WERI-Rb-1 (cell line): ENCODE measurements at regions not wholly inside any gene's neighbourhood (a gene's known extent, or its start where the extent isn't known, plus 50 kb on each side); places are given as distances from the start of the nearest gene placed in this dataset.

Experiments
- DNase-seq: peaks from one replicate; pipeline ENCODE4 v3.0.0-alpha.2; 2020
- H3K27ac ChIP-seq: fragments of 250-450 bp; sonication (Bioruptor Pico); 2 replicates; pipeline ENCODE4 v1.5.1; 2020; ENCODE audit warnings: mild to moderate bottlenecking, moderate library complexity
- H3K27me3 ChIP-seq: fragments of 250-450 bp; sonication (Bioruptor Pico); 2 replicates; pipeline ENCODE4 v1.5.1; 2021; ENCODE audit warnings: mild to moderate bottlenecking, low read depth, moderate library complexity; ENCODE audit not compliant: insufficient read depth, severe bottlenecking
- H3K36me3 ChIP-seq: fragments of 250-450 bp; sonication (Bioruptor Pico); 2 replicates; pipeline ENCODE4 v1.5.1; 2020; ENCODE audit warnings: mild to moderate bottlenecking, moderate library complexity
- H3K4me3 ChIP-seq: 2 replicates; pipeline ENCODE4 v1.5.1; 2011; ENCODE audit warnings: low read depth, mild to moderate bottlenecking, control low read depth, low read length
- H3K9me3 ChIP-seq: fragments of 250-450 bp; sonication (Bioruptor Pico); 2 replicates; pipeline ENCODE4 v1.5.1; 2021; ENCODE audit warnings: mild to moderate bottlenecking, moderate library complexity; ENCODE audit not compliant: severe bottlenecking
- TF ChIP-seq, protein P1 (sequence below): IDR thresholded peaks from 2 replicates; pipeline ENCODE4 v1.5.1; 2011; ENCODE audit warnings: low read depth, mild to moderate bottlenecking, control low read depth, inconsistent platforms, low read length

DNA sequence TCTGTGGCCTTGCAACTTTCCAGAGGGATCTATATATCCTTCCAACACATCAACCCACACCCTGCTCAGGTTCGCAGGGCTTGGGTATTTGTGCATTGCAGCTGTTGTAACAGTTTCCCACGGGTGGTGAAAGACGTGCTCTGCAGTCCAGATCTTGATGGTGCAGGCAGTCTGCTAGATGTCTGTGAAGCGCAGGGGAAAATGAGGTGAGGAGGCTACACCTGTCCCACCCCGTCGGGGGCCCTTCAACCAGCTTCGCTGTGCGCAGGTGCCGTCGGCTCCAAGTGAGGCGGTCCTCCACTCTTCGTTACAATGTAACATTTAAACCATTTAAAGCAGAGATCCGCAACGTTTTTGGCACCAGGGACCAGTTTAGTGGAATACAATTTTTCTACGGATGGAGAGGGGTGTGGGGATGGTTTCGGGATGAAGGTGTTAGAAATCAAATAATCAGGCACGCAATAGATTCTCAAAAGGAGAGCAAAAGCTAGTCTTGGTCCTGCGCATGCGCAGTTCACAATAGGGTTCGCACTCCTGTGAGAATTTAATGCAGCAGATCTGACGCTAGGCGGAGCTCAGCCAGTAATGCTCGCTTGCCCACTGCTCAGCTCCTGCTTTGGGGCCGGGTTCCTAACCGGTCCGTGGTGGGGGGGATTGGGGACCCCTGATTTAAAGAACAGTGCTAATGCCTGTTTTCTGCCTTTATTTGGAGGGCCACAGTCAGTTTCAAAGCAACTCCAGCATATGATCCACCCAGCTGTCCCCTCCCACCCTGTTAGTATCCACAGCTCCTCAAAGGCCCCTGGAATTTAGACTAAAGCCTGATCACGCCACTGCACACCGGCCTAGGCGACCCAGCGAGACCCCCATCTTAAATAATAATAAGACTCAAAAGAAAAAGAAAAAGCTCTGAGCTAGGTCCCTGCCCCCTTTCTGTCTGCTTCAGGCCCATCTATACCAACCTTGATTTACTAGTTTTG lies 97.1 kb upstream of the SELENOP start:
- no peaks in the 10 kb centered on the region for H3K36me3 ChIP-seq
- no peak overlapping the region for H3K4me3 ChIP-seq
- H3K27me3 ChIP-seq = peaks cover 73% of the 10 kb centered on the region

DNA sequence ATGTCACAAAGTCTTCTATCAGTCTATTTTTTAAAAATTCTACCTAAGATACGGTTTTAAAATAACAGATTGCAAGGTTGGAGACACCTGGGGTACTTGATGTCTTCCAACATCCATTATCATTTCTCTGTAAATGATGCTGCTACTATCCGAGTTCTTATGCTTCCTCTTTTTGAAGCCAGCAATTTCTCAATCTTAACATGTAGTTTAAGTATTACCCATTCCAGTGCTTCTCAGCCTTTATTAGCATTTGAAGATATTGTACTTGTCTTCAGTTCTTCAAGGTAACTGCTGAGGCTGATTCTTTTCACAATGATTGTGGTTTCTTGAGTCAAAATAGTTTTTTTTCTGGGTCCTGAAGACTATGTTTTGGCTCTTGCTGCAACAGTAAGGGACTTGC lies 96.4 kb upstream of the SELENOP start:
- Histone ChIP-seq H3K27me3 (peaks cover 69% of the 10 kb centered on the region), H3K9me3 (peaks cover 4% of the 10 kb centered on the region), H3K4me3 (no peak overlapping the region), H3K36me3 (no peaks in the 10 kb centered on the region), H3K27ac (no peak overlapping the region)
- no peak for DNase-seq
- TF ChIP-seq, protein P1, sequence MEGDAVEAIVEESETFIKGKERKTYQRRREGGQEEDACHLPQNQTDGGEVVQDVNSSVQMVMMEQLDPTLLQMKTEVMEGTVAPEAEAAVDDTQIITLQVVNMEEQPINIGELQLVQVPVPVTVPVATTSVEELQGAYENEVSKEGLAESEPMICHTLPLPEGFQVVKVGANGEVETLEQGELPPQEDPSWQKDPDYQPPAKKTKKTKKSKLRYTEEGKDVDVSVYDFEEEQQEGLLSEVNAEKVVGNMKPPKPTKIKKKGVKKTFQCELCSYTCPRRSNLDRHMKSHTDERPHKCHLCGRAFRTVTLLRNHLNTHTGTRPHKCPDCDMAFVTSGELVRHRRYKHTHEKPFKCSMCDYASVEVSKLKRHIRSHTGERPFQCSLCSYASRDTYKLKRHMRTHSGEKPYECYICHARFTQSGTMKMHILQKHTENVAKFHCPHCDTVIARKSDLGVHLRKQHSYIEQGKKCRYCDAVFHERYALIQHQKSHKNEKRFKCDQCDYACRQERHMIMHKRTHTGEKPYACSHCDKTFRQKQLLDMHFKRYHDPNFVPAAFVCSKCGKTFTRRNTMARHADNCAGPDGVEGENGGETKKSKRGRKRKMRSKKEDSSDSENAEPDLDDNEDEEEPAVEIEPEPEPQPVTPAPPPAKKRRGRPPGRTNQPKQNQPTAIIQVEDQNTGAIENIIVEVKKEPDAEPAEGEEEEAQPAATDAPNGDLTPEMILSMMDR = no peak

More for the DNA sequence above, 97.1 kb upstream of the SELENOP start:
- peak; percentile 76 for DNase-seq
- Histone ChIP-seq H3K9me3 (no peaks in the 10 kb centered on the region), H3K27ac (no peak overlapping the region)
- TF ChIP-seq, protein P1 = peak; percentile 81

DNA sequence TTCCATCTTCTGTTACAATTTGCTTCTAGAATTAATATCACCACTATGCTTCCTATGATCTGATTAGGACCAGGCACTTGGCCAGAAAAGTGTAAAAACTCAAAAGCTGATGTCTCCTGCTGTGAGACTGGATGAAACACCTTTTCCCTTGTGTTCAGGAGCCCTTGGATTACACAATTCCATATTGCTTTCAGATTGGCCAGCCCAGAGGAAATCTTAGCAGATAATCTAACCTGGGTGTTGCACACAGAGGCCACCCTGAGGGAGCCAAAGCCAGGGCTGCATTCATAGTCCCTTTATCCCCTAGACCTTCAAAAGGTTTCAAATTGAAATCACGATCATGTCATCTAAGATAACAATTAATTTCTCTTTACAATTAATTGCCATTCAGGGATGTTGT lies 94.1 kb upstream of the SELENOP start:
- no peak for DNase-seq
- H3K27ac ChIP-seq = no peak overlapping the region
- TF ChIP-seq, protein P1 = no peak

DNA sequence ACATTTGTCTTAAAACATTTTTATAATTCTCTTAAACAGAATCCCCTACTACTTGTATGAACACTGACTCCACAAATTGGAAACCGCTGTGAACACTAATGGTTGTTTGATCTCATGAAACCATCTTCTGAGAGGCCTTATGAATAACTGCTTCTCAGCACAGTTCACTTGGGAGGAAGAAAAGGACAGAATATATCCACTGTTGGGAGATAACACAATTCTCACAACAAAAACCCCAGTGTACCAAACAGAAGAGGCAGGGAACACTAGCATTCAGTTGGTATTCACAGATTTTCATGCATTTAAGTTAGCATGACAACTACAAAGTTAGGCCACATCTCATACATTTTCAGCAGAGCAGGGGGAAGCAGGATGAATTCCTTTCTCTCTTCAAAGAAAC lies 89.0 kb upstream of the SELENOP start:
- H3K36me3 ChIP-seq = no peaks in the 10 kb centered on the region
- no peak overlapping the region for H3K4me3 ChIP-seq
- H3K9me3 ChIP-seq = peaks cover 4% of the 10 kb centered on the region
- H3K27ac ChIP-seq = no peak overlapping the region
- TF ChIP-seq, protein P1 = no peak
- peaks cover 57% of the 10 kb centered on the region for H3K27me3 ChIP-seq
- DNase-seq = no peak

More for the DNA sequence above, 94.1 kb upstream of the SELENOP start:
- Histone ChIP-seq H3K27me3 (peaks cover 54% of the 10 kb centered on the region), H3K36me3 (no peaks in the 10 kb centered on the region), H3K4me3 (no peak overlapping the region), H3K9me3 (peaks cover 4% of the 10 kb centered on the region)

DNA sequence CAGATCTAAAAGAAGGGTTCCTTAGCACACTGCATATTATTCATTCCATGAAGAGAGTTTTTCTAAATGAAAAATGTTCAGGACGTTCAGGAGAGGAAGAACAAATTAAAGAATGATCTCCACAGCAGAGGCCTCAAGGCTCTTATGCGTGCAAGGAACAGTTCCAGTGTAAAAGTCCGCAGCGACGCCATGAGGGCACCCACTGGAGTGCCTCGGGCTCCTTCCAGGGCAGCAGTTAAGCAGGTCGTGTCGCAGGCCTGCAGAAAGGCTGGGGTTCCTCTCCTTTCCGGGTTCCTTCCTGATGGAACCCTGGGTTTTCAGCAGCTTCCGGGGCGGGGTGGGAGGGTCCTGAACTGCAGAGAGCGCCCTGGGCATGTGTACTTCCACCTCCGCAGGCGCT lies 87.1 kb upstream of the SELENOP start:
- TF ChIP-seq, protein P1 = no peak
- Histone ChIP-seq H3K27me3 (peaks cover 61% of the 10 kb centered on the region), H3K9me3 (peaks cover 4% of the 10 kb centered on the region), H3K27ac (no peak overlapping the region), H3K36me3 (no peaks in the 10 kb centered on the region), H3K4me3 (no peak overlapping the region)
- DNase-seq = no peak

DNA sequence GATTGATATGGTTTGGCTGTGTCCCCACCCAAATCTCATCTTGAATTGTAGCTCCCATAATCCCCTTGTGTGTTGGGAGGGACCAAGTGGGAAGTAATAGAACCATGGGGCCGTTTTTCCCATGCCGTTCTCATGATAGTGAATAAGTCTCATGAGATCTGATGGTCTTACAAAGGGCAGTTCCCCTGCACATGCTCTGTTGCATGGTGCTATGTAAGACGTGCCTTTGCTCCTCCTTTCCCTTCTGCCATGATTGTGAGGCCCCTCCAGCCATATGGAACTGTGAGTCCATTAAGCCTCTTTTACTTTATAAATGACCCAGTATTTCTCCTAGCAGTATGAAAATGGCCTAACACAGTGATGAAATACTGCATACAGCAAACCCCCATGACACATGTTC lies 84.8 kb upstream of the SELENOP start:
- Histone ChIP-seq H3K9me3 (no peaks in the 10 kb centered on the region), H3K4me3 (no peak overlapping the region), H3K36me3 (no peaks in the 10 kb centered on the region), H3K27me3 (peaks cover 66% of the 10 kb centered on the region), H3K27ac (no peak overlapping the region)
- DNase-seq = no peak
- TF ChIP-seq, protein P1 = no peak
